Fibroblast of lung (primary cell): ENCODE measurements at regions not wholly inside any gene's neighbourhood (a gene's known extent, or its start where the extent isn't known, plus 50 kb on each side); places are given as distances from the start of the nearest gene placed in this dataset.

Experiments
- DNase-seq, 2 donors: peaks; one replicate each; pipeline versions ENCODE4 v3.0.0 to v3.0.0-alpha.2; 2010; ENCODE audit warnings: low read depth in 2 of 2
- H2AFZ ChIP-seq: 2 replicates; pipeline ENCODE4 v1.5.1; 2012; ENCODE audit warnings: low read length, control low read depth, inconsistent platforms
- H3K27ac ChIP-seq: 2 replicates; pipeline ENCODE4 v1.5.1; 2011; ENCODE audit warnings: low read length, control low read depth; ENCODE audit not compliant: insufficient read depth
- H3K27me3 ChIP-seq: 2 replicates; pipeline ENCODE4 v1.5.1; 2011; ENCODE audit warnings: mild to moderate bottlenecking, low read length; ENCODE audit not compliant: control insufficient read depth, insufficient read depth
- H3K36me3 ChIP-seq: 2 replicates; pipeline ENCODE4 v1.5.1; 2011; ENCODE audit warnings: low read length; ENCODE audit not compliant: control insufficient read depth, insufficient read depth
- H3K4me1 ChIP-seq: 2 replicates; pipeline ENCODE4 v1.5.1; 2011; ENCODE audit warnings: low read length; ENCODE audit not compliant: control insufficient read depth, insufficient read depth; ENCODE audit errors: extremely low read depth
- H3K4me2 ChIP-seq: 2 replicates; pipeline ENCODE4 v1.5.1; 2011; ENCODE audit warnings: low read length, control low read depth; ENCODE audit not compliant: insufficient read depth; ENCODE audit errors: extremely low read depth
- H3K4me3 ChIP-seq, 4 experiments: fragments of 200-600 bp in 1 of 4; sonication (generic) in 1 of 4; replicated peaks in 1 of 4; 2 replicates each; pipeline ENCODE4 v1.5.1; 2011 to 2016; ENCODE audit warnings: low read length in 4 of 4, low read depth in 3 of 4, mild to moderate bottlenecking in 3 of 4, control low read depth in 2 of 4, inconsistent platforms in 1 of 4, mixed read lengths in 1 of 4; ENCODE audit not compliant: insufficient read depth in 1 of 4; ENCODE audit errors: control extremely low read depth in 1 of 4
- H3K79me2 ChIP-seq: 2 replicates; pipeline ENCODE4 v1.5.1; 2012; ENCODE audit warnings: mild to moderate bottlenecking, low read length, inconsistent platforms; ENCODE audit not compliant: control insufficient read depth, insufficient read depth
- H3K9ac ChIP-seq: 2 replicates; pipeline ENCODE4 v1.5.1; 2011; ENCODE audit warnings: mild to moderate bottlenecking, low read length, control low read depth; ENCODE audit not compliant: insufficient read depth
- H3K9me3 ChIP-seq: 2 replicates; pipeline ENCODE4 v1.5.1; 2012; ENCODE audit warnings: low read depth, low read length; ENCODE audit not compliant: control insufficient read depth, insufficient read depth
- H4K20me1 ChIP-seq: 2 replicates; pipeline ENCODE4 v1.5.1; 2011; ENCODE audit warnings: low read length; ENCODE audit not compliant: control insufficient read depth, insufficient read depth; ENCODE audit errors: extremely low read depth
- EZH2 ChIP-seq: IDR thresholded peaks from 2 replicates; pipeline ENCODE4 v1.5.1; 2012; ENCODE audit warnings: low read length, control low read depth, mild to moderate bottlenecking; ENCODE audit errors: missing control alignments
- TF ChIP-seq, protein P1 (sequence below), 2 donors: IDR thresholded peaks in 1 of 2; conservative IDR thresholded peaks in 1 of 2; 1 replicate in 1 of 2; 2 replicates in 1 of 2; pipeline ENCODE4 v1.5.1; 2011 to 2012; ENCODE audit warnings: low read length in 2 of 2, control low read depth in 1 of 2, inconsistent platforms in 1 of 2, low read depth in 1 of 2, mild to moderate bottlenecking in 1 of 2

DNA sequence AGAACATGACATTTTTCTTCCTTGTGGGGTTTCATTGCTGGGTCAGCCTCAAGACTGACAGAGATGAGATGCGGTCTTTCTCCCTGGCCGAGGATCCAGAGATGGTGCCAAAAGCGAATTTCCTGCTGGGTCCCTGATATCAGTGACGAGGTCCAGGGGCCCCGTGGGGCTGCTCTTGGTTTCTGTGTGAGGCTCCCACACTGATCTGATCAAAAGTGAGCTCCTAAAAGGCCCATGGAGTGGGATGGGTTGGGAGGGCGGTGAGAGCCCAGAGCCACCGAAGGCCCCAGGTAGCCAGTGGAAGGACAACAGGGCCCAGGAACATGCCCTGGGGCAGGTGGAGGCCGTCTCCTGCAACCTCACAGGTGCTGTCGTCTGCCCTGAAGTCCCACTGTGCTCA is 208.4 kb upstream of the CDH4 start:
- H2AFZ ChIP-seq = no peak overlapping the region
- H3K4me1 ChIP-seq = no peaks in the 10 kb centered on the region
- H3K79me2 ChIP-seq = no peaks in the 10 kb centered on the region
- no peak for TF ChIP-seq EZH2
- TF ChIP-seq, protein P1, sequence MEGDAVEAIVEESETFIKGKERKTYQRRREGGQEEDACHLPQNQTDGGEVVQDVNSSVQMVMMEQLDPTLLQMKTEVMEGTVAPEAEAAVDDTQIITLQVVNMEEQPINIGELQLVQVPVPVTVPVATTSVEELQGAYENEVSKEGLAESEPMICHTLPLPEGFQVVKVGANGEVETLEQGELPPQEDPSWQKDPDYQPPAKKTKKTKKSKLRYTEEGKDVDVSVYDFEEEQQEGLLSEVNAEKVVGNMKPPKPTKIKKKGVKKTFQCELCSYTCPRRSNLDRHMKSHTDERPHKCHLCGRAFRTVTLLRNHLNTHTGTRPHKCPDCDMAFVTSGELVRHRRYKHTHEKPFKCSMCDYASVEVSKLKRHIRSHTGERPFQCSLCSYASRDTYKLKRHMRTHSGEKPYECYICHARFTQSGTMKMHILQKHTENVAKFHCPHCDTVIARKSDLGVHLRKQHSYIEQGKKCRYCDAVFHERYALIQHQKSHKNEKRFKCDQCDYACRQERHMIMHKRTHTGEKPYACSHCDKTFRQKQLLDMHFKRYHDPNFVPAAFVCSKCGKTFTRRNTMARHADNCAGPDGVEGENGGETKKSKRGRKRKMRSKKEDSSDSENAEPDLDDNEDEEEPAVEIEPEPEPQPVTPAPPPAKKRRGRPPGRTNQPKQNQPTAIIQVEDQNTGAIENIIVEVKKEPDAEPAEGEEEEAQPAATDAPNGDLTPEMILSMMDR (conservative IDR thresholded peaks at IDR 0.05 in 1 of 2, IDR thresholded peaks at IDR 0.05 in 1 of 2; ENCODE audit: low read depth in 1 of 2, low read length in 2 of 2) = no peak
- no peaks in the 10 kb centered on the region for H3K27me3 ChIP-seq
- no peaks in the 10 kb centered on the region for H3K9me3 ChIP-seq
- no peak overlapping the region for H3K27ac ChIP-seq
- H3K4me3 ChIP-seq = no peak overlapping the region
- H4K20me1 ChIP-seq = no peaks in the 10 kb centered on the region
- no peak overlapping the region for H3K4me2 ChIP-seq
- no peaks in the 10 kb centered on the region for H3K36me3 ChIP-seq
- no peak for DNase-seq
- no peak overlapping the region for H3K9ac ChIP-seq

DNA sequence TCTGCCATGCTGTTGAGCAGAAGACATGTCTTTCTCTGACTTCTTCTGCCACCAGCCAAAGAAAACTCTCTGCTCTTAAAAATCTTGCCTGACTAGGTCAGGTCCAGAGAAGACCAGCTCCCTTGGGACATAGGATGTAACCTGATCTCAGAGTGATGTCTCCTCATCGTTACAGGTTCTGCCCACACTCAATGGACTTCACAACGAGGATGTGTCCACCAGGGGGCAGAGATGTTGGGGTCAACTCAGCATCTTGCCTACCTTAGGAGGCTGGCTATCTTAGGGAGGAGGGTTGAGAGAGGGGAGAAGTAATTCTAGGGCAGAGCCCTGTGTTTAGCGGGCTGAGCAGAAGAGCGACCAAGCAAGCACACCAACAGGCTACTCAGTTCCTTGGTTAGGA is 207.6 kb upstream of the CDH4 start:
- Histone ChIP-seq H4K20me1 (no peaks in the 10 kb centered on the region), H3K9me3 (no peaks in the 10 kb centered on the region), H3K9ac (no peak overlapping the region), H3K4me3 (no peak overlapping the region), H3K4me1 (no peaks in the 10 kb centered on the region), H3K27me3 (no peaks in the 10 kb centered on the region), H3K36me3 (no peaks in the 10 kb centered on the region), H3K79me2 (no peaks in the 10 kb centered on the region), H3K27ac (no peak overlapping the region), H2AFZ (no peak overlapping the region), H3K4me2 (no peak overlapping the region)
- no peak for TF ChIP-seq EZH2
- TF ChIP-seq, protein P1 (conservative IDR thresholded peaks at IDR 0.05 in 1 of 2, IDR thresholded peaks at IDR 0.05 in 1 of 2; ENCODE audit: low read depth in 1 of 2, low read length in 2 of 2) = peak in 1 of 2 donors; percentile 9
- no peak for DNase-seq

DNA sequence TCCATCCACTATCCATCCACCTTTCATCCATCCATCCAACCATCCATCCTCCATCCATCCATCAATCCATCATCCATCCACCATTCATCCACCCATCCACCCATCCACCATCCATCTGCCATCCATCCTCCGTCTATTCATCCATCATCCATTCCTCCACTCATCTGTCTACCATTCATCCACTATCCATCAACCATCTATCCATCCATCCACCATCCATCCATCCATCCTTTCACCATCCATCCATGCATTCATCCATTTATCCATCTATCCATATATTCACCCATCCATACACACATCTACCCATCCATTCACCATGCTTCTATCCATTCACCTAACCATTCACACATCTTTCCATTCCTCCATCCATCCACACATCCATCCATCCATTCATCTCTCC is 207.0 kb upstream of the CDH4 start:
- no peak overlapping the region for H3K27ac ChIP-seq
- H3K9ac ChIP-seq = no peak overlapping the region
- H3K27me3 ChIP-seq = no peaks in the 10 kb centered on the region
- no peak for DNase-seq
- H4K20me1 ChIP-seq = no peaks in the 10 kb centered on the region
- no peaks in the 10 kb centered on the region for H3K36me3 ChIP-seq
- H3K79me2 ChIP-seq = no peaks in the 10 kb centered on the region
- no peak overlapping the region for H3K4me3 ChIP-seq
- H3K4me2 ChIP-seq = no peak overlapping the region
- H3K9me3 ChIP-seq = no peaks in the 10 kb centered on the region
- TF ChIP-seq, protein P1 (conservative IDR thresholded peaks at IDR 0.05 in 1 of 2, IDR thresholded peaks at IDR 0.05 in 1 of 2; ENCODE audit: low read depth in 1 of 2, low read length in 2 of 2) = no peak
- TF ChIP-seq EZH2 = no peak
- no peak overlapping the region for H2AFZ ChIP-seq
- no peaks in the 10 kb centered on the region for H3K4me1 ChIP-seq
